Keratinocyte (primary cell): ENCODE measurements at regions not wholly inside any gene's neighbourhood (a gene's known extent, or its start where the extent isn't known, plus 50 kb on each side); places are given as distances from the start of the nearest gene placed in this dataset.

ENCODE experiments used
- DNase-seq: peaks from one replicate; pipeline ENCODE4 v3.0.0-alpha.2; 2011; ENCODE audit warnings: low read depth, missing footprints, low spot score
- FAIRE-seq: peaks from 2 replicates; lab custom pipeline; 2011; peaks lifted over from hg19 to GRCh38; lab: Jason Lieb, UNC
- H2AFZ ChIP-seq: 2 replicates; pipeline ENCODE4 v1.6.0; 2012; ENCODE audit warnings: low read length, control low read depth, inconsistent platforms; ENCODE audit not compliant: control insufficient read depth
- H3K27ac ChIP-seq: 2 replicates; pipeline ENCODE4 v1.5.1; 2011; ENCODE audit warnings: low read length; ENCODE audit not compliant: control insufficient read depth, insufficient read depth
- H3K27me3 ChIP-seq: 3 replicates; pipeline ENCODE4 v1.6.0; 2011; ENCODE audit warnings: low read length; ENCODE audit not compliant: control insufficient read depth, insufficient read depth; ENCODE audit errors: extremely low read depth
- H3K36me3 ChIP-seq, 2 experiments: 2 replicates in 1 of 2; 3 replicates in 1 of 2; pipeline ENCODE4 v1.5.1; 2011; ENCODE audit warnings: low read length in 2 of 2, mild to moderate bottlenecking in 1 of 2; ENCODE audit not compliant: control insufficient read depth in 2 of 2, insufficient read depth in 2 of 2; ENCODE audit errors: extremely low read depth in 1 of 2
- H3K4me1 ChIP-seq: 3 replicates; pipeline ENCODE4 v1.5.1; 2011; ENCODE audit warnings: low read length; ENCODE audit not compliant: control insufficient read depth, insufficient read depth; ENCODE audit errors: extremely low read depth
- H3K4me2 ChIP-seq: 3 replicates; pipeline ENCODE4 v1.6.0; 2011; ENCODE audit warnings: low read depth, low read length; ENCODE audit not compliant: control insufficient read depth, insufficient read depth; ENCODE audit errors: extremely low read depth
- H3K4me3 ChIP-seq, 3 experiments: fragments of 200-600 bp in 1 of 3; sonication (generic) in 1 of 3; 2 replicates in 2 of 3; 3 replicates in 1 of 3; pipeline ENCODE4 v1.5.1; 2011 to 2016; ENCODE audit warnings: low read length in 3 of 3, mild to moderate bottlenecking in 3 of 3, control low read depth in 2 of 3, inconsistent platforms in 1 of 3, low read depth in 1 of 3, mixed read lengths in 1 of 3, mixed run types in 1 of 3, moderate library complexity in 1 of 3; ENCODE audit not compliant: control insufficient read depth in 2 of 3, insufficient read depth in 2 of 3; ENCODE audit errors: extremely low read depth in 1 of 3
- H3K79me2 ChIP-seq: 2 replicates; pipeline ENCODE4 v1.6.0; 2012; ENCODE audit warnings: low read length; ENCODE audit not compliant: control insufficient read depth, insufficient read depth
- H3K9ac ChIP-seq: 3 replicates; pipeline ENCODE4 v1.6.0; 2011; ENCODE audit warnings: low read length; ENCODE audit not compliant: control insufficient read depth, insufficient read depth; ENCODE audit errors: extremely low read depth
- H3K9me1 ChIP-seq: 3 replicates; pipeline ENCODE4 v1.6.0; 2011; ENCODE audit warnings: low read length; ENCODE audit not compliant: control insufficient read depth, insufficient read depth; ENCODE audit errors: extremely low read depth
- H3K9me3 ChIP-seq: 2 replicates; pipeline ENCODE4 v1.5.1; 2012; ENCODE audit warnings: low read depth, low read length; ENCODE audit not compliant: control insufficient read depth
- H4K20me1 ChIP-seq: 3 replicates; pipeline ENCODE4 v1.6.0; 2011; ENCODE audit warnings: low read length; ENCODE audit not compliant: control insufficient read depth, insufficient read depth; ENCODE audit errors: extremely low read depth
- CTCF ChIP-seq, 3 experiments: IDR thresholded peaks in 1 of 3; conservative IDR thresholded peaks in 1 of 3; optimal IDR thresholded peaks in 1 of 3; 2 replicates in 2 of 3; 3 replicates in 1 of 3; pipeline versions ENCODE3 to v1.5.1; 2011; ENCODE audit warnings: low read length in 3 of 3, mild to moderate bottlenecking in 3 of 3, moderate library complexity in 2 of 3, control low read depth in 1 of 3, inconsistent platforms in 1 of 3; ENCODE audit not compliant: insufficient read depth in 2 of 3; ENCODE audit errors: extremely low read depth in 1 of 3
- EZH2 ChIP-seq: IDR thresholded peaks from one replicate; pipeline ENCODE4 v1.6.1; 2012; ENCODE audit warnings: inconsistent platforms, mild to moderate bottlenecking, low read length, moderate library complexity
- dilution Hi-C: fragments of 300-500 bp; cut with MboI; formaldehyde crosslinking; loops from one replicate; pipeline ENCODE4 v1.7.0; 2020; ENCODE audit warnings: low sequenced_read_pairs; ENCODE audit not compliant: extremely low pct_ligation_motif_present

DNA sequence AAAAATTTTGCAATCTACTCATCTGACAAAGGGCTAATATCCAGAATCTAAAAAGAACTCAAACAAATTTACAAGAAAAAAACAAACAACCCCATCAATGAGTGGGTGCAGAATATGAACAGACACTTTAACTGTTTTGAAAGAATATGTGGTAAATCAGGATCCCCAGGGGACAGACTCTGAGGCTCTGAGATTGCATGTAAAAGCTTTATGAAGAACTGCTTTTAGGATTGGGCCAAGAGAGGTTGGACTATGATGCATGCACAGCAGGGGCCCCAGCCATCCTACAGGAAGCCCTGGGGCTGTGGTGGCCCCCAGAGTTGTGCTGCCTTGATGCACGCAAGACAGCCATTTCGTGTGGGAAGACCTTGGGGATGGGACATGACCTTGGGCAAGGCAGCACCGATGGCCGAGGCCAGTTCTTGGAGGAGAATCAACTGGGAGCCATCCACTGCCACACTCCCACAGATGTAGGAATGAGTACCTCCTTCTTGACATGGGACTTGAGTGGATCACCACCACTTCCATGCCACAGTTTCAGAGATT, 298.1 kb upstream of the THBS1 start:
- no peaks in the 10 kb centered on the region for H4K20me1 ChIP-seq
- FAIRE-seq = no peak
- H3K27ac ChIP-seq = no peak overlapping the region
- H3K36me3 ChIP-seq = no peaks in the 10 kb centered on the region
- no peak for DNase-seq
- no peak for TF ChIP-seq CTCF (optimal IDR thresholded peaks at IDR 0.05 in 1 of 3, IDR thresholded peaks at IDR 0.05 in 1 of 3, conservative IDR thresholded peaks at IDR 0.05 in 1 of 3; ENCODE audit: extremely low read depth in 1 of 3, insufficient read depth in 2 of 3, low read length in 3 of 3)
- TF ChIP-seq EZH2 = no peak
- H3K9me1 ChIP-seq = no peaks in the 10 kb centered on the region
- H3K4me2 ChIP-seq = no peak overlapping the region
- no peak overlapping the region for H3K4me3 ChIP-seq
- H3K27me3 ChIP-seq = no peaks in the 10 kb centered on the region
- peaks cover 31% of the 10 kb centered on the region for H3K4me1 ChIP-seq
- no peak overlapping the region for H2AFZ ChIP-seq
- no peak overlapping the region for H3K9ac ChIP-seq
- dilution Hi-C loops = no loop called here
- no peaks in the 10 kb centered on the region for H3K9me3 ChIP-seq
- H3K79me2 ChIP-seq = no peaks in the 10 kb centered on the region

GRCh38 chr15:39283531-39283930, 297.3 kb upstream of the THBS1 start:
- Histone ChIP-seq H3K4me3 (no peak overlapping the region), H3K9ac (no peak overlapping the region), H3K79me2 (no peaks in the 10 kb centered on the region), H4K20me1 (no peaks in the 10 kb centered on the region), H3K27ac (no peak overlapping the region), H2AFZ (peak overlapping the region; percentile 67), H3K9me1 (no peaks in the 10 kb centered on the region), H3K4me2 (no peak overlapping the region), H3K36me3 (no peaks in the 10 kb centered on the region), H3K27me3 (no peaks in the 10 kb centered on the region), H3K4me1 (peaks cover 37% of the 10 kb centered on the region), H3K9me3 (no peaks in the 10 kb centered on the region)
- dilution Hi-C loops = no loop called here
- FAIRE-seq (peak; percentile 62), DNase-seq (no peak)
- TF ChIP-seq CTCF (optimal IDR thresholded peaks at IDR 0.05 in 1 of 3, IDR thresholded peaks at IDR 0.05 in 1 of 3, conservative IDR thresholded peaks at IDR 0.05 in 1 of 3; ENCODE audit: extremely low read depth in 1 of 3, insufficient read depth in 2 of 3, low read length in 3 of 3) (no peak), EZH2 (no peak)
